HCT116 (cell line): ENCODE measurements at regions not wholly inside any gene's neighbourhood (a gene's known extent, or its start where the extent isn't known, plus 50 kb on each side); places are given as distances from the start of the nearest gene placed in this dataset.

ENCODE experiments used
- ATAC-seq: fragments of 200-7000 bp; cut with Tn5 transposase; 2 replicates; pipeline ENCODE4 v1.9.1; 2020; ENCODE audit warnings: mild to moderate bottlenecking, moderate library complexity
- BruUV-seq: library from RNA; stranded (reverse); fragments of 400-500 nt; replicated peaks from 2 replicates; lab custom pipeline; 2021; lab: Mats Ljungman, UMichigan
- CTCF ChIA-PET: fragments of 300-600 bp; sonication (Branson Sonifier 250); formaldehyde crosslinking; loops from one replicate; lab custom pipeline; 2021; ENCODE audit warnings: antibody characterized with exemption; lab: Charles Lee
- POLR2A ChIA-PET: fragments of 300-600, 350-600 bp; sonication (Branson Sonifier 250); formaldehyde crosslinking; loops from one replicate; lab custom pipeline; 2021; ENCODE audit warnings: antibody characterized with exemption; lab: Charles Lee
- RAD21 ChIA-PET, 2 experiments: fragments of 300-600 bp; sonication (Branson Sonifier 250); formaldehyde crosslinking; loops; one replicate each; lab custom pipeline; 2023; ENCODE audit warnings: low total read pairs in 2 of 2; ENCODE audit not compliant: uncharacterized antibody in 2 of 2, unreplicated experiment in 2 of 2, low non-redundant PET in 1 of 2; lab: Charles Lee
- DNase-seq: peaks from one replicate; pipeline ENCODE4 v3.0.0-alpha.2; 2010; ENCODE audit warnings: low read depth, low spot score
- H2AFZ ChIP-seq: fragments of 200-600 bp; shearing (Covaris generic), sonication (generic); 2 replicates; pipeline ENCODE4 v1.6.1; 2017; ENCODE audit warnings: low read depth, mixed run types, mixed read lengths, antibody characterized with exemption, low read length; ENCODE audit not compliant: poor library complexity, severe bottlenecking
- H3K27ac ChIP-seq: 2 replicates; pipeline ENCODE4 v1.5.1; 2012; ENCODE audit warnings: low read depth, low read length
- H3K27me3 ChIP-seq: fragments of 200-600 bp; sonication (generic); 2 replicates; pipeline ENCODE4 v1.6.1; 2016; ENCODE audit warnings: mixed run types, low read length, mixed read lengths; ENCODE audit not compliant: insufficient read depth
- H3K36me3 ChIP-seq, 2 experiments: fragments of 200-500 bp in 1 of 2; fragments of 200-600 bp in 1 of 2; sonication (Bioruptor generic) in 1 of 2; sonication (generic) in 1 of 2; 2 replicates each; pipeline versions ENCODE4 v1.5.1 to v1.6.1; 2014 to 2016; ENCODE audit warnings: low read length in 2 of 2, inconsistent platforms in 1 of 2, mixed read lengths in 1 of 2, mixed run types in 1 of 2; ENCODE audit not compliant: insufficient read depth in 2 of 2, control insufficient read depth in 1 of 2
- H3K4me1 ChIP-seq, 2 experiments: fragments of 200-600 bp in 1 of 2; sonication (generic) in 1 of 2; 2 replicates each; pipeline versions ENCODE4 v1.5.1 to v1.6.1; 2012 to 2017; ENCODE audit warnings: low read length in 2 of 2, inconsistent platforms in 1 of 2, mild to moderate bottlenecking in 1 of 2, mixed read lengths in 1 of 2, mixed run types in 1 of 2, moderate library complexity in 1 of 2; ENCODE audit not compliant: insufficient read depth in 2 of 2, control insufficient read depth in 1 of 2
- H3K4me2 ChIP-seq: fragments of 200-600 bp; sonication (generic); 2 replicates; pipeline ENCODE4 v1.6.1; 2017; ENCODE audit warnings: mixed run types, low read length, mixed read lengths
- H3K4me3 ChIP-seq, 2 experiments: fragments of 200-600 bp in 1 of 2; sonication (generic) in 1 of 2; replicated peaks in 1 of 2; 2 replicates each; pipeline ENCODE4 v1.5.1; 2011 to 2016; ENCODE audit warnings: low read length in 2 of 2, control low read depth in 1 of 2, low read depth in 1 of 2, mild to moderate bottlenecking in 1 of 2, mixed read lengths in 1 of 2, mixed run types in 1 of 2
- H3K79me2 ChIP-seq: fragments of 200-600 bp; sonication (generic); 2 replicates; pipeline ENCODE4 v1.6.1; 2017; ENCODE audit warnings: mild to moderate bottlenecking, mixed run types, low read length, moderate library complexity, mixed read lengths; ENCODE audit not compliant: insufficient read depth
- H3K9ac ChIP-seq: fragments of 200-600 bp; sonication (generic); 2 replicates; pipeline ENCODE4 v1.6.1; 2016; ENCODE audit warnings: low read length, mixed read lengths
- H3K9me2 ChIP-seq: fragments of 200-600 bp; sonication (generic), shearing (Covaris generic); 2 replicates; pipeline ENCODE4 v1.6.1; 2017; ENCODE audit warnings: mixed run types, mild to moderate bottlenecking, moderate library complexity; ENCODE audit not compliant: insufficient read depth
- H3K9me3 ChIP-seq, 2 experiments: fragments of 200-500 bp in 1 of 2; fragments of 200-600 bp in 1 of 2; sonication (Bioruptor generic) in 1 of 2; sonication (generic) in 1 of 2; 2 replicates each; pipeline ENCODE4 v1.6.1; 2014 to 2017; ENCODE audit warnings: low read length in 2 of 2, mixed read lengths in 2 of 2, inconsistent platforms in 1 of 2, low read depth in 1 of 2, mild to moderate bottlenecking in 1 of 2, mixed run types in 1 of 2, moderate library complexity in 1 of 2; ENCODE audit not compliant: control insufficient read depth in 1 of 2, insufficient read depth in 1 of 2
- H4K20me1 ChIP-seq: fragments of 200-600 bp; sonication (generic), shearing (Covaris generic); 2 replicates; pipeline ENCODE4 v1.6.1; 2017; ENCODE audit warnings: mixed run types, mild to moderate bottlenecking, moderate library complexity; ENCODE audit not compliant: insufficient read depth
- CBX3 ChIP-seq: IDR thresholded peaks from 2 replicates; pipeline ENCODE4 v1.6.1; 2012; ENCODE audit warnings: low read depth
- CEBPB ChIP-seq: IDR thresholded peaks from 2 replicates; pipeline ENCODE4 v1.6.1; 2012; ENCODE audit warnings: low read depth
- EZH2 ChIP-seq: fragments of 200-600 bp; sonication (generic); IDR thresholded peaks from 2 replicates; pipeline ENCODE4 v1.6.1; 2017; ENCODE audit warnings: antibody characterized with exemption, mixed run types
- EZH2phosphoT487 ChIP-seq: fragments of 200-600 bp; IDR thresholded peaks from 2 replicates; pipeline ENCODE4 v1.6.1; 2018; ENCODE audit warnings: antibody characterized with exemption, borderline replicate concordance
- FOSL1 ChIP-seq: IDR thresholded peaks from 2 replicates; pipeline ENCODE4 v1.6.1; 2012; ENCODE audit warnings: low read depth
- JUND ChIP-seq: IDR thresholded peaks from 2 replicates; pipeline ENCODE4 v1.6.1; 2012
- POLR2A ChIP-seq: IDR thresholded peaks from 2 replicates; pipeline ENCODE4 v1.7.0; 2011; ENCODE audit warnings: borderline replicate concordance; ENCODE audit not compliant: insufficient read depth, insufficient read length; ENCODE audit errors: extremely low read depth
- POLR2AphosphoS5 ChIP-seq: IDR thresholded peaks from 2 replicates; pipeline ENCODE4 v1.6.1; 2011; ENCODE audit warnings: mild to moderate bottlenecking, low read depth, low read length, moderate library complexity
- RAD21 ChIP-seq: IDR thresholded peaks from 2 replicates; pipeline ENCODE4 v1.6.1; 2012; ENCODE audit warnings: low read depth, mild to moderate bottlenecking
- SIN3A ChIP-seq: IDR thresholded peaks from 2 replicates; pipeline ENCODE4 v1.6.1; 2012; ENCODE audit warnings: low read depth
- SP1 ChIP-seq: IDR thresholded peaks from 2 replicates; pipeline ENCODE4 v1.6.1; 2012; ENCODE audit warnings: low read depth
- SRF ChIP-seq: IDR thresholded peaks from 2 replicates; pipeline ENCODE4 v1.6.1; 2012; ENCODE audit warnings: low read depth
- TCF7L2 ChIP-seq: IDR thresholded peaks from 2 replicates; pipeline ENCODE4 v1.7.0; 2011; ENCODE audit warnings: borderline replicate concordance, inconsistent platforms; ENCODE audit not compliant: insufficient read depth, insufficient read length; ENCODE audit errors: extremely low read depth
- YY1 ChIP-seq: IDR thresholded peaks from 2 replicates; pipeline ENCODE4 v1.6.1; 2011; ENCODE audit warnings: low read length, low read depth, moderate library complexity, mild to moderate bottlenecking; ENCODE audit not compliant: insufficient replicate concordance; ENCODE audit errors: extremely low read depth
- ZFX ChIP-seq: fragments of 450-650 bp; IDR thresholded peaks from 2 replicates; pipeline ENCODE4 v1.6.1; 2017
- ZNF274 ChIP-seq: fragments of 200-500 bp; sonication (Bioruptor generic); IDR thresholded peaks from 2 replicates; pipeline ENCODE4 v1.6.1; 2014; ENCODE audit warnings: mild to moderate bottlenecking, low read depth, low read length, inconsistent platforms
- intact Hi-C: fragments of 100-400 bp; cut with micrococcal nuclease; formaldehyde crosslinking; loops from 2 replicates; pipeline ENCODE4 v1.10.0; 2022
- TF ChIP-seq, protein P1 (sequence below): IDR thresholded peaks from 2 replicates; pipeline ENCODE4 v1.6.1; 2012
- TF ChIP-seq, protein P2 (sequence below), 3 experiments: fragments of 200-600 bp in 1 of 3; sonication (generic) in 1 of 3; IDR thresholded peaks in 2 of 3; conservative IDR thresholded peaks in 1 of 3; 2 replicates each; pipeline ENCODE4 v1.5.1; 2012 to 2017; ENCODE audit warnings: low read depth in 2 of 3, low read length in 2 of 3, antibody characterized with exemption in 1 of 3, borderline replicate concordance in 1 of 3, control low read depth in 1 of 3, mild to moderate bottlenecking in 1 of 3, mixed read lengths in 1 of 3, mixed run types in 1 of 3, moderate library complexity in 1 of 3; ENCODE audit not compliant: insufficient read depth in 1 of 3
- TF ChIP-seq, protein P3 (sequence below): IDR thresholded peaks from 2 replicates; pipeline ENCODE4 v1.6.1; 2012; ENCODE audit warnings: low read depth
- TF ChIP-seq, protein P4 (sequence below): IDR thresholded peaks from 2 replicates; pipeline ENCODE4 v1.6.1; 2012

- no TSS peak for BruUV-seq
- Histone ChIP-seq H3K9me2 (no peaks in the 10 kb centered on the region), H3K27ac (no peak overlapping the region), H3K4me2 (no peak overlapping the region), H3K4me1 (no peaks in the 10 kb centered on the region), H3K79me2 (no peaks in the 10 kb centered on the region), H4K20me1 (no peaks in the 10 kb centered on the region), H3K36me3 (no peaks in the 10 kb centered on the region), H3K9me3 (no peaks in the 10 kb centered on the region), H3K27me3 (peaks cover under 1% of the 10 kb centered on the region; the same call in 1 of the 2 replicates), H3K9ac (no peak overlapping the region), H3K4me3 (no peak overlapping the region), H2AFZ (no peak overlapping the region)
- TF ChIP-seq, protein P1, sequence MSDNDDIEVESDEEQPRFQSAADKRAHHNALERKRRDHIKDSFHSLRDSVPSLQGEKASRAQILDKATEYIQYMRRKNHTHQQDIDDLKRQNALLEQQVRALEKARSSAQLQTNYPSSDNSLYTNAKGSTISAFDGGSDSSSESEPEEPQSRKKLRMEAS, result no peak
- TF ChIP-seq TCF7L2 (no peak), SIN3A (no peak), EZH2 (no peak), RAD21 (no peak), FOSL1 (no peak), CEBPB (no peak), ZNF274 (no peak), YY1 (no peak), SP1 (no peak), SRF (no peak), ZFX (no peak), POLR2AphosphoS5 (no peak), CBX3 (no peak), POLR2A (no peak), EZH2phosphoT487 (no peak), JUND (no peak)
- TF ChIP-seq, protein P2, sequence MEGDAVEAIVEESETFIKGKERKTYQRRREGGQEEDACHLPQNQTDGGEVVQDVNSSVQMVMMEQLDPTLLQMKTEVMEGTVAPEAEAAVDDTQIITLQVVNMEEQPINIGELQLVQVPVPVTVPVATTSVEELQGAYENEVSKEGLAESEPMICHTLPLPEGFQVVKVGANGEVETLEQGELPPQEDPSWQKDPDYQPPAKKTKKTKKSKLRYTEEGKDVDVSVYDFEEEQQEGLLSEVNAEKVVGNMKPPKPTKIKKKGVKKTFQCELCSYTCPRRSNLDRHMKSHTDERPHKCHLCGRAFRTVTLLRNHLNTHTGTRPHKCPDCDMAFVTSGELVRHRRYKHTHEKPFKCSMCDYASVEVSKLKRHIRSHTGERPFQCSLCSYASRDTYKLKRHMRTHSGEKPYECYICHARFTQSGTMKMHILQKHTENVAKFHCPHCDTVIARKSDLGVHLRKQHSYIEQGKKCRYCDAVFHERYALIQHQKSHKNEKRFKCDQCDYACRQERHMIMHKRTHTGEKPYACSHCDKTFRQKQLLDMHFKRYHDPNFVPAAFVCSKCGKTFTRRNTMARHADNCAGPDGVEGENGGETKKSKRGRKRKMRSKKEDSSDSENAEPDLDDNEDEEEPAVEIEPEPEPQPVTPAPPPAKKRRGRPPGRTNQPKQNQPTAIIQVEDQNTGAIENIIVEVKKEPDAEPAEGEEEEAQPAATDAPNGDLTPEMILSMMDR (IDR thresholded peaks at IDR 0.05 in 2 of 3, conservative IDR thresholded peaks at IDR 0.05 in 1 of 3; ENCODE audit: borderline replicate concordance in 1 of 3, insufficient read depth in 1 of 3, low read depth in 2 of 3, low read length in 2 of 3), result no peak
- TF ChIP-seq, protein P3, sequence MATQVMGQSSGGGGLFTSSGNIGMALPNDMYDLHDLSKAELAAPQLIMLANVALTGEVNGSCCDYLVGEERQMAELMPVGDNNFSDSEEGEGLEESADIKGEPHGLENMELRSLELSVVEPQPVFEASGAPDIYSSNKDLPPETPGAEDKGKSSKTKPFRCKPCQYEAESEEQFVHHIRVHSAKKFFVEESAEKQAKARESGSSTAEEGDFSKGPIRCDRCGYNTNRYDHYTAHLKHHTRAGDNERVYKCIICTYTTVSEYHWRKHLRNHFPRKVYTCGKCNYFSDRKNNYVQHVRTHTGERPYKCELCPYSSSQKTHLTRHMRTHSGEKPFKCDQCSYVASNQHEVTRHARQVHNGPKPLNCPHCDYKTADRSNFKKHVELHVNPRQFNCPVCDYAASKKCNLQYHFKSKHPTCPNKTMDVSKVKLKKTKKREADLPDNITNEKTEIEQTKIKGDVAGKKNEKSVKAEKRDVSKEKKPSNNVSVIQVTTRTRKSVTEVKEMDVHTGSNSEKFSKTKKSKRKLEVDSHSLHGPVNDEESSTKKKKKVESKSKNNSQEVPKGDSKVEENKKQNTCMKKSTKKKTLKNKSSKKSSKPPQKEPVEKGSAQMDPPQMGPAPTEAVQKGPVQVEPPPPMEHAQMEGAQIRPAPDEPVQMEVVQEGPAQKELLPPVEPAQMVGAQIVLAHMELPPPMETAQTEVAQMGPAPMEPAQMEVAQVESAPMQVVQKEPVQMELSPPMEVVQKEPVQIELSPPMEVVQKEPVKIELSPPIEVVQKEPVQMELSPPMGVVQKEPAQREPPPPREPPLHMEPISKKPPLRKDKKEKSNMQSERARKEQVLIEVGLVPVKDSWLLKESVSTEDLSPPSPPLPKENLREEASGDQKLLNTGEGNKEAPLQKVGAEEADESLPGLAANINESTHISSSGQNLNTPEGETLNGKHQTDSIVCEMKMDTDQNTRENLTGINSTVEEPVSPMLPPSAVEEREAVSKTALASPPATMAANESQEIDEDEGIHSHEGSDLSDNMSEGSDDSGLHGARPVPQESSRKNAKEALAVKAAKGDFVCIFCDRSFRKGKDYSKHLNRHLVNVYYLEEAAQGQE, result no peak
- TF ChIP-seq, protein P4, sequence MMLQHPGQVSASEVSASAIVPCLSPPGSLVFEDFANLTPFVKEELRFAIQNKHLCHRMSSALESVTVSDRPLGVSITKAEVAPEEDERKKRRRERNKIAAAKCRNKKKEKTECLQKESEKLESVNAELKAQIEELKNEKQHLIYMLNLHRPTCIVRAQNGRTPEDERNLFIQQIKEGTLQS, result no peak
- ATAC-seq (no peak), DNase-seq (no peak)
- ChIA-PET CTCF (no interaction called here), RAD21 (no interaction called here), POLR2A (no interaction called here)
- intact Hi-C loops, result no loop called here
Measured at GRCh38 chr2:128765811-128766210, 447.1 kb upstream of the HS6ST1 start.
